Mesenchymal stem cell (in vitro differentiated cells and primary cell): ENCODE measurements at regions not wholly inside any gene's neighbourhood (a gene's known extent, or its start where the extent isn't known, plus 50 kb on each side); places are given as distances from the start of the nearest gene placed in this dataset.
A peak's percentile ranks its signal among the peaks of the same experiment; 100 is the strongest.

Experiments
- DNase-seq: peaks from one replicate; pipeline ENCODE4 v3.0.0-alpha.2; 2013
- H2AFZ ChIP-seq: one replicate; pipeline ENCODE4 v1.6.1; 2013; ENCODE audit warnings: low read depth, mild to moderate bottlenecking, control low read depth, inconsistent platforms, low read length, moderate library complexity
- H2AK5ac ChIP-seq: 2 replicates; pipeline ENCODE4 v1.6.1; 2013; ENCODE audit warnings: low read length, moderate library complexity, mild to moderate bottlenecking, inconsistent platforms; ENCODE audit not compliant: severe bottlenecking
- H2BK120ac ChIP-seq: one replicate; pipeline ENCODE4 v1.6.1; 2013; ENCODE audit warnings: low read depth, mild to moderate bottlenecking, inconsistent platforms, low read length, moderate library complexity
- H2BK12ac ChIP-seq, 2 experiments: one replicate each; pipeline ENCODE4 v1.6.1; 2013; ENCODE audit warnings: inconsistent platforms in 2 of 2, low read length in 2 of 2, mild to moderate bottlenecking in 2 of 2, moderate library complexity in 2 of 2, control low read depth in 1 of 2
- H2BK15ac ChIP-seq: one replicate; pipeline ENCODE4 v1.6.1; 2013; ENCODE audit warnings: mild to moderate bottlenecking, low read depth, inconsistent platforms; ENCODE audit not compliant: poor library complexity, severe bottlenecking
- H2BK5ac ChIP-seq: 2 replicates; pipeline ENCODE4 v1.6.1; 2013; ENCODE audit warnings: low read depth, mild to moderate bottlenecking, low read length, control low read depth, inconsistent platforms; ENCODE audit not compliant: poor library complexity, severe bottlenecking
- H3K14ac ChIP-seq, 2 experiments: one replicate each; pipeline ENCODE4 v1.6.1; 2013; ENCODE audit warnings: inconsistent platforms in 2 of 2, low read length in 2 of 2, control low read depth in 1 of 2, mild to moderate bottlenecking in 1 of 2, moderate library complexity in 1 of 2
- H3K18ac ChIP-seq, 2 experiments: one replicate each; pipeline ENCODE4 v1.6.1; 2013; ENCODE audit warnings: inconsistent platforms in 2 of 2, low read length in 2 of 2, control low read depth in 1 of 2, low read depth in 1 of 2, mild to moderate bottlenecking in 1 of 2
- H3K23ac ChIP-seq, 2 experiments: one replicate each; pipeline ENCODE4 v1.6.1; 2013; ENCODE audit warnings: inconsistent platforms in 2 of 2, low read length in 2 of 2, mild to moderate bottlenecking in 2 of 2, moderate library complexity in 2 of 2, control low read depth in 1 of 2
- H3K27ac ChIP-seq: 2 replicates; pipeline ENCODE4 v1.5.1; 2013; ENCODE audit warnings: mild to moderate bottlenecking, moderate library complexity, low read length, control low read depth, inconsistent platforms; ENCODE audit not compliant: poor library complexity, severe bottlenecking
- H3K27me3 ChIP-seq, 2 experiments: 2 replicates each; pipeline versions ENCODE4 v1.6.1 to v1.7.0; 2013; ENCODE audit warnings: low read length in 2 of 2, mild to moderate bottlenecking in 2 of 2, moderate library complexity in 2 of 2, control low read depth in 1 of 2, inconsistent platforms in 1 of 2; ENCODE audit not compliant: control insufficient read depth in 1 of 2, insufficient read depth in 1 of 2
- H3K36me3 ChIP-seq, 2 experiments: 2 replicates each; pipeline versions ENCODE4 v1.6.1 to v1.7.0; 2013; ENCODE audit warnings: low read length in 2 of 2, control low read depth in 1 of 2, inconsistent platforms in 1 of 2, low read depth in 1 of 2, mild to moderate bottlenecking in 1 of 2; ENCODE audit not compliant: insufficient read depth in 2 of 2, control insufficient read depth in 1 of 2
- H3K4ac ChIP-seq, 2 experiments: one replicate each; pipeline ENCODE4 v1.6.1; 2013; ENCODE audit warnings: inconsistent platforms in 2 of 2, low read length in 2 of 2, mild to moderate bottlenecking in 2 of 2, moderate library complexity in 2 of 2, control low read depth in 1 of 2, low read depth in 1 of 2
- H3K4me1 ChIP-seq: 2 replicates; pipeline ENCODE4 v1.6.1; 2013; ENCODE audit warnings: low read depth, low read length, control low read depth; ENCODE audit not compliant: control insufficient read depth, insufficient read depth
- H3K4me2 ChIP-seq: 2 replicates; pipeline ENCODE4 v1.6.1; 2013; ENCODE audit warnings: low read length, mild to moderate bottlenecking, inconsistent platforms; ENCODE audit not compliant: poor library complexity, severe bottlenecking
- H3K4me3 ChIP-seq, 2 experiments: 2 replicates each; pipeline versions ENCODE4 v1.5.1 to v1.7.0; 2013; ENCODE audit warnings: low read length in 2 of 2, mild to moderate bottlenecking in 2 of 2, control low read depth in 1 of 2, low read depth in 1 of 2; ENCODE audit not compliant: insufficient read depth in 1 of 2
- H3K79me1 ChIP-seq: replicated peaks from 2 replicates; pipeline ENCODE4 v1.6.1; 2013; ENCODE audit warnings: mild to moderate bottlenecking, control low read depth, low read length, inconsistent platforms; ENCODE audit not compliant: poor library complexity, severe bottlenecking
- H3K9ac ChIP-seq: 2 replicates; pipeline ENCODE4 v1.7.0; 2013; ENCODE audit warnings: mild to moderate bottlenecking, low read length, moderate library complexity
- H3K9me3 ChIP-seq: 2 replicates; pipeline ENCODE4 v1.7.0; 2013; ENCODE audit warnings: mild to moderate bottlenecking, low read length; ENCODE audit not compliant: control insufficient read depth
- H4K8ac ChIP-seq: one replicate; pipeline ENCODE4 v1.6.1; 2013; ENCODE audit warnings: inconsistent platforms, mild to moderate bottlenecking, low read length, moderate library complexity
- H4K91ac ChIP-seq: one replicate; pipeline ENCODE4 v1.6.1; 2013; ENCODE audit warnings: mild to moderate bottlenecking, low read length, inconsistent platforms
- WGBS: methylation state at CpG from one replicate; pipeline ENCODE4 v1.1.7; 2013; ENCODE audit warnings: mixed read lengths; 5-methylcytosine and 5-hydroxymethylcytosine counted together

DNA sequence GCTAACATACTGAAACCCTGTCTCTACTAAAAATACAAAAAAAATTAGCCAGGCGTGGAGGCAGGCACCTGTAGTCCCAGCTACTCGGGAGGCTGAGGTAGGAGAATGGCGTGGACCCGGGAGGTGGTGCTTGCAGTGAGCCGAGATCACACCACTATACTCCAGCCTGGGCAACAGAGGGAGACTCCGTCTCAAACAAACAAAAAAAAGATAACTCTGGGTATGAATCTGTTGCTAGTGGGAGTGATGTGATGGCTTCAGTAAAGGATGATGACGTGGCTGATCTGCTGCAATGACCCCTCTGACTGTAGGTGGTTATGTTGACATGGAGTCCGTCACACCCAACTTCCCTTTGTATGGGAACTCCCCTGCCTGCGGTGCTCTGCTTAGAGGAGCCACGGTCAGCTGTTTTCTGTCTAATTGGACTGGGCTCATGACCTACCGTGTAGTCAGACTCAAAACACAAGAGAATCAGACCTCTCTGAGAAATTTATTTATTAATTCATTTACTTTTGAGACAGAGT lies 59.1 kb upstream of the MED13L start:
- no peak overlapping the region for H2BK15ac ChIP-seq
- H3K79me1 ChIP-seq: no peaks in the 10 kb centered on the region
- no peak overlapping the region for H3K14ac ChIP-seq
- no peaks in the 10 kb centered on the region for H3K36me3 ChIP-seq
- H2BK12ac ChIP-seq: no peak overlapping the region
- H3K9me3 ChIP-seq: no peaks in the 10 kb centered on the region
- peak; percentile 35 for DNase-seq
- no peak overlapping the region for H3K18ac ChIP-seq
- no peak overlapping the region for H3K4ac ChIP-seq
- no peak overlapping the region for H3K27ac ChIP-seq
- H2AK5ac ChIP-seq: no peak overlapping the region
- no peak overlapping the region for H4K91ac ChIP-seq
- H3K27me3 ChIP-seq: no peaks in the 10 kb centered on the region
- H3K4me2 ChIP-seq: no peak overlapping the region
- H2AFZ ChIP-seq: no peak overlapping the region
- peaks cover 4% of the 10 kb centered on the region for H3K4me1 ChIP-seq
- no peak overlapping the region for H3K4me3 ChIP-seq
- 90% methylated on average over 11 of the region's 11 CpGs for WGBS
- no peak overlapping the region for H2BK120ac ChIP-seq
- H3K9ac ChIP-seq: no peak overlapping the region
- peak overlapping the region in 1 of 2 experiments; percentile 49 for H3K23ac ChIP-seq
- no peak overlapping the region for H4K8ac ChIP-seq
- H2BK5ac ChIP-seq: no peak overlapping the region

DNA sequence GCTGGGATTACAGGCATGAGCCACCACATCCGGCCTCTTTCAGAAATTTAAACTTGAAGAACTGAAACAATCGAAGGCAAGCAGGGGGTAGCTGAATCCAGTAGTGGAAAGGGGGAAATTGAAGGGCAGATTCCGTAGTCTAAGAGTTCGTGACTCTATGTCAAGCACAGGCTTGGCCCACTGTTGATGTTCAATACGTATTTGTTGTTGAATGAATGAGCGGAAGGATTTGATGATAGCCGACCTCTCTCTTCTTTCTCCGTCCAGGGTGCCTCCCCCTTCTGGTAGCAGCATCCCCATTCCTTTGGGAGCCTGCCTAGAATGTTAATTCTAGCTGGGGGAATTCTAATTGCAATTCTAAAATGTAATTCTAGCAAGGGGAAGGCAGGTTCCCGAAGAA lies 59.8 kb upstream of the MED13L start:
- WGBS: 88% methylated on average over 9 of the region's 9 CpGs
- H2BK15ac ChIP-seq: no peak overlapping the region
- DNase-seq: no peak
- H3K9ac ChIP-seq: no peak overlapping the region
- H2BK120ac ChIP-seq: no peak overlapping the region
- H3K9me3 ChIP-seq: peaks cover 3% of the 10 kb centered on the region
- H3K27ac ChIP-seq: no peak overlapping the region
- no peaks in the 10 kb centered on the region for H3K79me1 ChIP-seq
- no peak overlapping the region for H3K4me2 ChIP-seq
- no peak overlapping the region for H2AFZ ChIP-seq
- H2BK12ac ChIP-seq: no peak overlapping the region
- H3K4me3 ChIP-seq: no peak overlapping the region
- H3K36me3 ChIP-seq: no peaks in the 10 kb centered on the region
- no peak overlapping the region for H3K14ac ChIP-seq
- no peak overlapping the region for H4K8ac ChIP-seq
- H3K27me3 ChIP-seq: no peaks in the 10 kb centered on the region
- peaks cover 4% of the 10 kb centered on the region for H3K4me1 ChIP-seq
- no peak overlapping the region for H3K4ac ChIP-seq
- H3K23ac ChIP-seq: no peak overlapping the region
- no peak overlapping the region for H2AK5ac ChIP-seq
- no peak overlapping the region for H4K91ac ChIP-seq
- H2BK5ac ChIP-seq: no peak overlapping the region
- no peak overlapping the region for H3K18ac ChIP-seq

DNA sequence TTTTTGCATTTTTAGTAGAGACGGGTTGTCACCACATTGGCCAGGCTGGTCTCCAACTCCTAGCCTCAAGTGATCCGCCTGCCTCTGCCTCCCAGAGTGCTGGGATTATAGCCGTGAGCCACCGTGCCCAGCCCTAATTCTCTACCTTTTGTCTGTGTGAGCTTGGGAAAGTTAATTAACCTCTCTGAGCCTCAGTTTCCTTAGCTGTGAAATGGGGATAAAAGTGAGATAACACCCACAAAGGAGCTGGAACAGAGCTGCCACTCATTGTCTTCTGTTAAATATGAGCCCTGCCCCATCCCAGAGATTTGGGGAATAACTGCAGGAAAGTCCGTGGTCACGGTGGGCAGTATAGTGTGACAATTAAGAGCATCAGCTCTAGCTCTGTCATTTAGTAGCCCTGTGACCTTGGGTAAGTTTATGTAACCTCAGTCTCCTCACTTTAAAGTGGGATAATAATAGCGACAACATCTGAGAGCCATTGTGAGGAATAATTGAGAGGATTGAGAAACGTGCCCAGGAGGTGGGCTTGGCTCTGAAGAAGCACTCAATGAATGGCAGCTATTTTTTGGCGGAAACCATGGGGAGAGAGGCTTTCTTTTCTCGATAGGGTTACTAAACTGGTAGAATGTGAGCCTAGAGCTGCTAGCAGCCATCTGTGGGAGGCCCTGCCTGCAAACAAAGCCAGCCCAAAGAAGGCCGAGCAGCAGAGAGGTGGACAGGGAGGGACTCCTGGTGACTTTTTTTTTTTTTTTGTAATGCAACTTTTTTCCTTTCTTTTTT lies 60.8 kb upstream of the MED13L start:
- DNase-seq: no peak
- WGBS: 85% methylated on average over 11 of the region's 11 CpGs
- Histone ChIP-seq H3K27me3 (no peaks in the 10 kb centered on the region), H3K23ac (no peak overlapping the region), H3K79me1 (no peaks in the 10 kb centered on the region), H2BK12ac (no peak overlapping the region), H4K91ac (no peak overlapping the region), H2BK120ac (no peak overlapping the region), H3K9me3 (peaks cover 4% of the 10 kb centered on the region), H3K36me3 (no peaks in the 10 kb centered on the region), H3K27ac (no peak overlapping the region), H2AK5ac (no peak overlapping the region), H2AFZ (no peak overlapping the region), H3K4me2 (no peak overlapping the region), H3K4me3 (no peak overlapping the region), H2BK15ac (no peak overlapping the region), H3K18ac (no peak overlapping the region), H3K4me1 (peaks cover 4% of the 10 kb centered on the region), H3K9ac (no peak overlapping the region), H3K4ac (no peak overlapping the region), H3K14ac (no peak overlapping the region), H2BK5ac (no peak overlapping the region), H4K8ac (no peak overlapping the region)

DNA sequence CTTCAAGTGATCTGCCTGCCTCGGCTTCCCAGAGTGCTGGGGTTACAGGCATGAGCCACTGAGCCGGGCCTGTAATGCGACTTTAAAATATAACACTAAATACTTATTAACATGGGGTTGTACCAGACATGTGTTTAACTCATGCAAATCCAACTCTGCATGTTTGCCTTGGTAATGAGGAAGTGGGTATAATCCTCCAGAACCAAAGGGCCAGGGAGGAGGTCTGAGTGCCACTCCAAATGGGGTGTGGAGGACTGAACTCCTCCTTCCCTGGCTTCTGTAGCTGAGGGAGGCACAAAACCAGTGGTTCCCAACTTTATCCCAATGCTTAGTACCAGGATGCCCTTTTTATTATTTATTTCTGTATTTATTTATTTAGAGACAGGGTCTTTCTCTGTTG lies 61.6 kb upstream of the MED13L start:
- DNase-seq: no peak
- Histone ChIP-seq H3K23ac (no peak overlapping the region), H3K4me3 (no peak overlapping the region), H4K91ac (no peak overlapping the region), H3K36me3 (no peaks in the 10 kb centered on the region), H3K27me3 (no peaks in the 10 kb centered on the region), H2AFZ (no peak overlapping the region), H3K79me1 (no peaks in the 10 kb centered on the region), H3K18ac (no peak overlapping the region), H3K4ac (no peak overlapping the region), H4K8ac (no peak overlapping the region), H3K9me3 (peaks cover 4% of the 10 kb centered on the region), H2BK12ac (no peak overlapping the region), H2BK120ac (no peak overlapping the region), H2BK5ac (no peak overlapping the region), H3K4me1 (peaks cover 4% of the 10 kb centered on the region), H3K27ac (no peak overlapping the region), H3K14ac (no peak overlapping the region), H2AK5ac (no peak overlapping the region), H3K9ac (no peak overlapping the region), H2BK15ac (no peak overlapping the region), H3K4me2 (no peak overlapping the region)
- 100% methylated on average over 1 of the region's 3 CpGs for WGBS
